Activated T-cell treated with anti-CD3 and anti-CD28 coated beads, Interleukin-2, amount 50 U/mL, for 48 hours (primary cell): ENCODE measurements at regions not wholly inside any gene's neighbourhood (a gene's known extent, or its start where the extent isn't known, plus 50 kb on each side); places are given as distances from the start of the nearest gene placed in this dataset.

Source experiments
- DNase-seq, 2 experiments: peaks; one replicate each; pipeline ENCODE4 v3.0.0-alpha.2; 2020

DNA sequence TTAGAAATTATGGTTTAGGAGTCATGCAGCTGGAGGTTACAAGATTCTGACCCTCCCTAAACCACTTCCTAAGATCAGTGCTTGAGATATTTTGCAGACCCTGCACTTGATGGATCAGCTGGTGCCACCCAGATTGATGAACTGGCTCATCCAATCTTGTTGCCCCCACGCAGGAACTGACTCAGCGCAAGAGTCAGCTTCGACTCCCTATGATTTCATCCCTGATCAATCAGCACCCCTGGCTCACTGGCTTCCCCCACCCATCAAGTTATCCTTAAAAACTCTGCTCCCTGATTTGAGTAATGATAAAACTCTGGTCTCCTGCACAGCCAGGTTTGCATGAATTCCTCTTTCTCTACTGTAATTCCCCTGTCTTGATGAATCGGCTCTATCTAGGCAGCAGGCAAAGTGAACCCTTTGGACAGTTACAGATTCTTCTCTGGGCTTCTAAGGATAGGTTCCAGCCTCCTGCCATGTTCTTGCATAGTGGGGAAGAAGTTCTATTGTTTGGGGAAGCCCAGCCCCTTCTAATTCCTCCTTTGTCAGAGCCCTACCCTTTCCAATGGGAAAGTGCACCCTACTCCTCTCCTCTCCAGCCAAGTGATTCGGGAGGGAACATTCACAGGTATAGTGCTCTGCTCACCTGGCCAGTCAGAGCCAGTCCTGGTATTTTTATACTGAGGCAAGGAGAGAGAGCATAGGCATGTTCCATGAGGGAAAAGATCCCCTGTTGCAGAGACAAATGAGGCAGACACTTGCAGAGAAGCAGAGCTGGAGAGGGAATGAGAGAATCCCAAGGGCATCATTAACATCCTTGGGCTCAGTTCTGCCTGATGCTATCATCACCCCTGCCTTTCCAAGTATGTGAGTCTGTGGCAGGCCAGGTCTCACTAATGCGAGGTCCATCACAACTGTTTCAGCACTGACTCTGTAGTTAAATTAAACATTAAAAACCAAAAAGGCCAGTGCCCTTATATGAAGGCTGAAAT, 224.4 kb upstream of the GALNT17 start:
- DNase-seq, result no peak

DNA sequence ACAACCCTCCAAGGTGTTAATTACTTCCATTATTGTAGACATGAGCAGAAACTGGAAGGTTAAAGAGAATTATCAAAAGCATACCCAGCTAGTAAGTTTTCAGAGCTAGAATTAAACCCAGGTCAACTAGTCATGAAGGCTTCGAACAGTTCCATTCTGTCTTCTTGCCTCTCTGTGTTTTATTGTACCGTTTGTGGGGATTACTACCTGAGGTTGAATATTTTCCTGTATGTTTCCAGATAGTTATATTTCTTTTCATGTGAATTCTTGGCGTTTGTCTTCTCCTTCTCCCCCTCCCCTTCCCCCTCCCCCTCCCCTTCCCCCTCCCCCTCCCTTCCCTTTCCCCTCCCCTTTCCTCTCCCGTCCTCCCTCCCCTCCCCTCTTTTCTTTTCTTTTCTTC, 218.0 kb upstream of the GALNT17 start:
- DNase-seq, result no peak

DNA sequence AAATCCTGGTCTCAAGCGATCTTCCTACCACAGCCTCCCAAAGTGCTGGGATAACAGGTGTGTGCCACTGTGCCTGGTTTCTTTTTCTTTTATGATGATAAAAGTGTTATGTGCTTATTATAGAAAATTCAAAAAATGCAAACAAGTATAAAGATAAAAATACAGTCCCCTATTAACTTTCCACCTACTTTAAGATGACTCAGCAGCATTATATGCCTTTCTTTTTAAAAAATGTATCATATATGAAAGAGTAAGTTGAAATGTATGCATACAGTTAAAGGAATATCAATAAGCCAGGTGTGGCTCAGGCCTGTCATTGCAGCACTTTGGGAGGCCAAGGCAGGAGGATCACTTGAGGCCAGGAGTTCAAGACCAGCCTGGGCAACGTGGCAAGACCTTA, 216.9 kb upstream of the GALNT17 start:
- DNase-seq, result no peak

DNA sequence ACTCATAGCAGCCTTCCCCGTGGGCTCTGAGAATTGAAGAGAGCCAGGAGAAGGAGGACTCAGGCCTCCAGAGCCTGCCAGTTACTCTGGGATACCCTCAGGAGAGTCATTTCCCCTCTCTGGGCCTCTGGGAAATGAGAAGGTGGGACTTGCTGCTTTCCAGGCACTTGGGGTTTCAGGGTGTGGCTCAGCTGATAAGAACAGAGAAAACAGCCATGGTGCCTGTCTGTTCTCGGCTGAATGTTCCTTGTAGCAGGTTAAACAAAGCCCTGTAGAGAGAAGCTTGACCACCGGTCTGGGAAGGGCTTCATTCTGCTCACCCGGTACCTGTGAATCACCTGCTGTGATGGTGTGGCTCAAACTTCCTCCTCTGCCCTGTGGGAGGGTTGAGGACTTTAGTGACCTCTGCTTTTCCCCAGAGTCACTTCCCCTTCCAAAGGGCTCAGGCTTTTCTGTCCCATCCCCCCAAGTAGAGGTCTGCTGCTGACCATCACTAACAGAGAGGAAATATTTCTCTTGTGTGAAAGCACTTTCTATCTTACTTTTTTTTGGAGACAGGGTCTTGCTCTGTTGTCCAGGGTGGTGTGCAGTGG, 212.4 kb upstream of the GALNT17 start:
- no peak for DNase-seq

DNA sequence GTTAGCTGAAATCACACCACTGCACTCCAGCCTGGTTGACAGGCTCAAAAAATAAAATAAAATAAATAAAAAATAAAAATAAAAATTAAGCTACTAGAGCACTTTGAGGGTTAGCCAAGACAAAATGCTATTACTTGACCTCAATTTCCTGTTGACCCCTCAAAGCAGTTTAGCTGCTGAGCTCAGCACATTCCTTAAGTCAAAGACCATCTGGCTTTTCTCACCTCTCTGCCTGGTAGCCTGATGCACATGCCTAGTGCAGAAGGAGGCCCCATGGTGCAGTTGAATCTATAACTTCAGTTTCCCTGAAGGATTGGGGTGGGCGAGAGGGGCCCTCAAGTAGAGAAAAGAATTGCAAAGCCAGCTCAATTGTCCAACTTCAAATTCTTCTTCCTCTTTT, 211.1 kb upstream of the GALNT17 start:
- no peak for DNase-seq

DNA sequence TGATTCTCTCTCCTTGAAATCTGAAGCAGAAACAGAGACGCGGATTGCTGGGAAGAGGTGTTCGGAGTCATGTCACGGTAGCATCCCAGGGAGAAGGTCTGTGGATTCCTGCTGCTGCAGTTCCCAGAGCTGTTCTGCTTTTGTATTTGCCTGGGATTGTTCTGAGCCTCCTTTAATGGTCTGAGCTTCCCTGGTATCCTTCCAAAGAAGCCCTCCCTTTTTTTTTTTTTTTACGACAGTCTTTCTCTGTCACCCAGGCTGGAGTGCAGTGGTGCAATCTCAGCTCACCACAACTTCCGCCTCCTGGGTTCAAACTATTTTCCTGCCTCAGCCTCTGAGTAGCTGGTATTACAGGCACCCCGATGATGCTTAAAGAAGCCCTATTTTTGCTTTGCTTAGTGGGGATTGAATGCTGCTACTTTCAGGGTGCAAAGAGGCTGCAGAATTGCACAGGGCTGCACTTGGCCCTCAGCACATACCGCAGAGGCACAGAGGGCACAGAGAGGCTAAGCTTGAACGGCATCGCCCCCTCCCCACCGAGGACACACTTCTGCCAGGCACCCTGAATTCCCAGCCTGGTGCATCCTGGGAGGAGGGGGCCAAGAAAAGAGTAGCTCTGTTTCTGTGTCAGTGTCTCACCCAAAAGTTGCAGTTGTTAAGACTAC, 208.6 kb upstream of the GALNT17 start:
- no peak for DNase-seq

DNA sequence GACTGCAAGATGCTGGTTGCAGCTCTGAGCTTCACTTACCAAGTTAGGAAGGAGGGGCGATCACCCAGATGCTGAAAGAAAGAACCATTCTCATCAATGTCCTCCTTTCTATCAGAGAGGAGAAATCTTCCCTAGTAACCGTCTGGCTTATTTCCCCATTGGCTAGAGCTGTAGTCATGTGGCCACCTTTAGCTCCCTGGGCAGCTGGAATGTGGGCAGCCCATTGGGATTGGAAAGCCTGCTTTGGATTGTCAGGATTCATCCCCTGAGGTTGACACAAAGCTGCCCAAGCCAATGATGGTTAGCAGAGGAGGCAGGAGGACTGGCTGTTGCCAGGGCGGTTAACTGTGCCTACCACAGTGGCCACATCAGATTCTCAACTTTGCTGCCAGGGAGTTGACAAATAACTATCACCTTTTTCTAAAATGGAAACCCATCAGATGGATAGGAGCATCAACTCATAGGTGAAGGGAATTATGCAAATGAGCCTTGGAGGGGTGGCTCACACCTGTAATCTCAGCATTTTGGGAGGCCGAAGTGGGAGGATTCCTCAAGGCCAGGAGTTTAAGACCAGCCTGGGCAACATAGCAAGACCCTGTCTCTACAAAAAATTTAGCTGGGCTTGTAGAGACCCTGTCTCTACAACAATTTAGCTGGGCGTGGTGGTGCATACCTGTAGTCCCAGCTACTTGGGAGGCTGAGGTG, 206.4 kb upstream of the GALNT17 start:
- no peak for DNase-seq

DNA sequence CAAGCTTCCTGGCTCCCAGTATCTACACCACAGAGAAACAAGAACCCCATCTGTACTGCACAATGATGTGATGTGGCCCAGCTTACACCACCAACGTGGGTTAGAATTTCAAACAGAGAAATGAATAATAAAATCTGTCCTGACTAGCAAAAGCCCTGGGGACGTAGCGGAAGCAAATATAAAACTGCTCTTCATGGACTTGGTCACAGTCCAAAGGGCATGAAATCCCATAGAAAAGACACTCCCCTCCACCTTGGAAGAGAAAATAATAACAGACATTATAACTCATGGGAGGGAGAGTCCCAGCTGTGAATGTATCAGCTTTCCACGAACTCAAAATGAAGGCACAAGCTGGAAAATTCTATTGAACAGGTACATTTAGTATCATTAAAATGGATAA, 205.3 kb upstream of the GALNT17 start:
- no peak for DNase-seq

DNA sequence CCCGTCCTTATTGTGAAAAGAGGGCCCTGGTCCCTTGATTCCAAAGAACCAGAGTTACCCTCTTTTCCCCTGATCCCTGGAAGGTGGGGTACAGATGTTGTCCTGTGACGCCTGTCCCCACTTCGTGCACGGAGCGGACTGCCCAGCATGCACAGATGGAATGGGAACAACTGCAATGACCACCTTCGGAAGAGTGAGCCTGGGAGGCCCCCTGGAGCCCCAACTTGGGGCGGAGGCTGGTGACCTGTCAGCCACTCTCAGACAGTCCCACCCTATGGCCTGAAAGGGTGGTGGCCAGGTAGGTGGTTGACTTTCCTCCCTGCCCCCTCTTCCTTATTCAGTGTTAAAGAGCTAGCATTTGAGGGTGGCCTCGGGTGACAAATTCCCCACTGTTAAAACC, 196.6 kb upstream of the GALNT17 start:
- DNase-seq, result no peak

DNA sequence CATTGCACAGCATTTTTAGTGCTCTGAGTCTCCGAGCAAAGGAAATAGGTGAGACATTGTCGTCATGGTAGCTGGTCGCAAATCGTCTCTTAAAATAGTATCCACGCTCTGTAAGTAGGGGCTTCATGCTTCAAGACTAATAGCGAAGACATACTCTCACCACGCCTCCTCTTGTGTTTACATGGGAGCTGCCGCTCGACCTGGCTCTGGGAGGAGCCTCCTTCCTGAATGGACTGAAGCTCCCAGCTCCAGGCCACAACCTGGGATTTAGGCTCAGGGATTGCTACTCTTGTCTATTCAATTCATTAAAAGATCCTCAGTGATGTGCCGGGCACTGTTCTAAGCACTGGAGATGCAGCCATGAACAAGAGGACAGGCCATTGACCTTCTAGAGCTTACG, 196.1 kb upstream of the GALNT17 start:
- no peak for DNase-seq

DNA sequence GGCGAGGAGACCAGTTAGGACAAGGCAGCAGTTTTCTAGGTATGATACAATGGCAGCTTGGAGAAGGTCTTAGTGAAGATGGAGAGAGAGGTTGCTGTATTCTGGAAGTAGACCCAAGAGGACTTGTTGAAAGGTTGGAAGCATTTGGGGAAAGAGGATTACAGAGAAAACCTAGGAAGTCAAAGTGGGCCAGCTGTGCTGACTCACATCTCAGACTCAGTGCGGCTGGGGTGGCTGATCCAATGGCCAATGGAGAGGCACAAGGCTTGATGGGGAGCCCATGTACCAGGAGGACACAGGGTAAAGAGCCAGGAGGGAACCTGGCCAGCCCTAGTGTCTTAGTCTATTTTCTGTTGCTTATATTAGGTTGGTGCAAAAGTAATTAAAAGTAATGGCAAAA, 194.5 kb upstream of the GALNT17 start:
- DNase-seq, result no peak

DNA sequence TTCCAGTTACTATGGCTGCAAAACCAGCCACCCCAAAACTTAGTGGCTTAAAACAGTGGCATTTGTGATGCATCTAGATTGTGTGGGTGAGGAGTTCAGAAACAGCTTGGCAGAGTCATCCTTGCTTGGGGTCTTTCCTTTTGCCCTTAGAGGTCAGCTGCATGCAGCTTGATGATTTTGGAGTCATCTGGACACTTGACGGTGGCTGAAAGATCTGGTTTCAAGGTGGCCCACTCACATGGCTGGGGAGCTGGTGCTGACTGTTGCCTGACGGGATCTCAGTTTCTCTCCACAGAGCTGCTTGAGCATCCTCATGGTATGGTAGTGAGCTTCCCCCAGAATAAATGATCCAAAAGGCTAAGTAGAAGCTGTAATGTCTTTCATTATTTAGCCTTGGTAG, 191.3 kb upstream of the GALNT17 start:
- no peak for DNase-seq

DNA sequence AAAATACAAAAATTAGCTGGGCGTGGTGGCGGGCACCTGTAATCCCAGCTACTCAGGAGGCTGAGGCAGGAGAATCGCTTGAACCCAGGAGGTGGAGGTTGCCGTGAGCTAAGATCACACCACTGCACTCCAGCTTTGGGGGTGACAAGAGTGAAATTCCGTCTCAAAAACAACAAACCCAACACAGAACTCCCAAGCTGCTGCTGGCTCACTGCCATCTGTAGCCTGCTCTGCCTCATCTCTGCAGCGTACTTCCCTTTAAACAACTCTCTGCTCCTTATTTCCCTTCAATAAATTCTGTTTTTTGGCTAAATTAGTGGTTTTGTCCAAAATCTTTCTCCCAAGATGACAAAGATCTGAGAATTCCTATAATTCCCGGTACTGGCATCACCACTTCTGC, 189.2 kb upstream of the GALNT17 start:
- no peak for DNase-seq

DNA sequence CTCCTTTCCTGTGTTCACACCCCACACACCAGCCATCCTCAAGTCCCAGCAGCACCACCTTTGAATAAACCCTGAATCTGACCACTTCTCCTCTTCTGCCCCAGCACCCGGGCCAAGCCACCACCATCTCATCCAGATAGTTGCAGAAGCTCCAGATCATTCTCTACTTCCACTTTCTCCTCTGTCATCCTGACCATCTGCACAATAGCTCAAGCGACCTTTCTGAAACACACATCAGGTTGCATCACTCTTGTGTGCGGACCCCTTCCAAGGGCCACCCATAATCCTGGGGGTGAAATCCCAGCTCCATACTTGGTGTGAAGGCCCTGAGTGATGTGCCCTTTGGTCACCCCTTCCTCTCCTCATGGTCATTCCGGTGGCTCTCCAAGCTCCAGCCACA, 187.4 kb upstream of the GALNT17 start:
- no peak for DNase-seq

DNA sequence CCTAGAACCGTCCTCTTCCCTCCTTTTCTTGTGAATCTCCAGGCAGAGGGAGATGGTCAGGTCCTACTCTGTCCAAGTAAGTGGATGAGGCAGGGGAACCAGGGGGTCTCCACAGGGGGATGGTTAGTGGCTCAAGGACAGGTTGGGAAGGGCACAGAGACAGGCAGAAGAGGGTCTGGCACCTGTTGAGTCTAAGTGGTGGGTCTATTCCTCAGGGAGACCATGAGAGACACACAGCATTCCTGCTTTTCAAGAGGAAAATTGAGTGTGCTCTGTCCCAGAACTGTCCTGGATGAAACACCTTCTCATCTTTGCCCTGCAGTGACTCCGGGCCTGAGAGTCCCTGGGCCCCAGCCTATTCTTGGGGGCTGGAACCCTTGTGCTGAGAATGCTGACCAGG, 184.8 kb upstream of the GALNT17 start:
- no peak for DNase-seq

DNA sequence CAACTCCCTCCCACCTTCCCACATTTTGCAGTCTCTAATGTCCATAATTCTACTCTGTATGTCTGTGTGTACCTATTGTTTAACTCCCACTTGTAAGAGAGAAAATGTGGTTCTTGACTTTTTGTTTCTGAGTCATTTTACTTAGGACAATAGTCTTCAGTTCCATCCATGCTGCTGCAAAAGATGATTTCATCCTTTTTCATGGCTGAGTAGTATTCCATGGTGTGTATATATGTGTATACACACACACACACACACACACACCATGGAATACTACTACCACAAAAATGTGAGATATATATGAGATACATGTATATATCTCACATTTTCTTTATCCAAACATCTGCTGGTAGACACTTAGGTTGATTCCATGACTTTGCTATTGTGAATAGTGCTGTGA, 182.1 kb upstream of the GALNT17 start:
- DNase-seq, result no peak

DNA sequence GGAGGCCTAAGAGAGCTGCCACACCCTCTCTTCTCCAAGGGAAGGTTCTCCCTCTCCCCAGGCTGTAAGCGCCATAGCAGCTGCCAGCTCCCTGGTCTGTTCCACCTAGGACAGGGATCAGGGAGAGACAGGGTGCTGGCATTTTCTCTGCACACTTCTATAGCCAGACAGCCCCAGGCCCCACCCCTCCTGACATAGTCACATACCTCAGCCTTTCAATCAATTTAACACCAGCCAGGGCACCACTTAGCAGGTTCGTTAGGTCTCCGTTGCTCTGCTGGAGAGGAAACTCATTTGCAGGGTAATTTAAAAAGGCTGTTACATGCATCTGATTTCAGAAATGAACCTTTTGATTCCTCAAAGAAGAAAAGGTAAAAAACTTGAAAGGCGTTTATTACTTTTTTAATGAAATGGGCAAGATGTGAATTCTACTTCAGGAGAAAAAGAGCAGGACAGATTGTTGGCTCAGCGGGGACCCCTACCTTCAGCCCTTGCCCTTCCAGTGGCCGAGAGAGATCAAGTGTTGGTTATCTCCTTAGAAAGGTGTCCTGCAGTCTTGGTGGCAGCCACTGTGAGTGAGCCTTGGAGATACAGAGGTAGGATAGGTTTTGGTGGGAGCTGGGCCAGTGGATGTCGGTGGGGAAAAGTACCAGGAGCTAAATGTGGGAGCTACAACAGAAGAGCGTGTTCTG, 180.5 kb upstream of the GALNT17 start:
- DNase-seq, result no peak

DNA sequence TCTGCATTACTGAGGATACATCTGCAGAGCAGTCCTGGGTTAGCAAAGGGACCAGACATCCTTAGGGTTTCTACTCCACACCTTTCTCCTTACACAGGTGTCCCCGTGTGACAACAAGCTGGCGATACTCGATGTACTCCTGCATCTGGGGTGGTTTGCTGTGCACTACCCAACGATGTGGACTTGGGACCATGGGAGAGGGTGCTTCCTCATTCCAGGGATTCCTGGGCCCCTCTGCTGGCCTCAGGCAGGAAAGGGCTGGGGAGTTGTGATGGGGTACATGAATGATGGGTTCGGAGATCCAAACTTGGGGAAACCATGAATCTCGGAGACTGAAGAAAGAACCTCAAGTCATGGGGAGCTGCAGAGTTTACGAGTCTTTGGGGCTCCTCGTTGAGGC, 179.6 kb upstream of the GALNT17 start:
- DNase-seq, result no peak

DNA sequence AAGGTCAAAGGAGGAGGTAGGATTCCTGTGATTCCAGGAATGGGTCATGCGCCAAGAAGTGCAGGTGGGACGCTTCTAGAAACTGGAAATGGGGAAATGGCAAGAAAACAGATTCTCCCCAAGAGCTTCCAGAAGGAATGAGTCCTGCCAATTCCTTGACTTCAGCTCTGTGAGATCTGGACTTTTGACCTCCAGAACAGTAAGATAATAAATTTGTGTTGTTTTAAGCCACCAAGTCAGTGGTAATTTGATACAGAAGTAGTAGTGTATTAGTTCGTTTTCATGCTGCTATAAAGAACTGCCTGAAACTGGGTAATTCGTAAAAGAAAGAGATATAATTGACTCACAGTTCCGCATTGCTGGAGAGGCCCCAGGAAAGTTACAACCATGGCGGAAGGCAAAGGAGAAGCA, 178.6 kb upstream of the GALNT17 start:
- no peak for DNase-seq

DNA sequence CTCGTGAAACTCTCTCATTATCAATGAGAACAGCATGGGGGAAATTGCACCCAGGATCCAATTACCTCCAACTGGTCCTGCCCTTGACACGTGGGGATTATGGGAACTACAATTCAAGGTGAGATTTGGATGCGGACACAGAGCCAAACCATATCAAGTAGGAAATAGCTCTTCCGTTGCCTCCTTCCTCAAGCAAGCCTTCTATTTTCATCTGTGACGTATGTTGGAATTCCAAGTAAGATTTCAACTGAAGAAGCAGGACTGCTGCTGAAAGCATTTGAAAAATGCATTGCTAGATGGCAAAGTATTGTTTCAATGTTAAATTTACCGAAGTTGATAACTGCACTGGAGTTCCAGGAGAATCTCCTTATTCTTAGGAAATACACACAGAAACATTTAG, 178.1 kb upstream of the GALNT17 start:
- DNase-seq, result no peak

DNA sequence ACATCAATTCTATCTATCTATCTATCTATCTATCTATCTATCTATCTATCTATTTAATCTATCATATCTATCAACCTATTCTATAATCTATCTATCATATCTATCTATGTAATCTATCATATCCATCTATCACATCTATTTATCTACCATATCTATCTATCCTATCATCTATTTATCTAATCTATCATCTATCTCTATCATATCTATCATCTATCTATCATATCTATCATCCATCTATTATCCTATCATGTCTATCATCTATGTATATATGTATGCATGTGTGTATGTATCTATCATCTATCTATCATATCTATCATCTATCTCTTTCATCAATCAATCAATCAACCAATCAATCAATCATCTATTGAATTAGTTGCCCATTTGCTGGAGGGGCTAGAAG, 159.3 kb upstream of the GALNT17 start:
- DNase-seq, result no peak

DNA sequence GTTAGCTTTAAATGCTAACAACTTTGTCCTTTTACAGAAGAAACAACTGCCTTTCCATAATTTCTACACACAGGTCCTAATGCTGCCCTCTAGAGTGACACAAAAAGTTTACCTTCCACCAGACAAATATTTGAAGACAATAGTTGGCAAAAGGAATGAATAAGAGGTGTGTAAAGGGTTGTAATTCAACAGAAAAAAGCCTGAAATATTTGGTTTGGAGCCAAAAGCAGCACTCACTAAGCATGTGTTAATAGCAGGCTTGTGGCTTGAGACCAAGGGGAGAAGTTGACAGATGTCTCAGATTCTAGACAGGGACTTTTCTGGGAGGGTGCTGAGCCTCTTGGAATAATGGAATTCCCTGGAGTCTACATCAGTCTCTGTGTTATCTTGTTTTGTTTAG, 156.2 kb upstream of the GALNT17 start:
- DNase-seq, result no peak

DNA sequence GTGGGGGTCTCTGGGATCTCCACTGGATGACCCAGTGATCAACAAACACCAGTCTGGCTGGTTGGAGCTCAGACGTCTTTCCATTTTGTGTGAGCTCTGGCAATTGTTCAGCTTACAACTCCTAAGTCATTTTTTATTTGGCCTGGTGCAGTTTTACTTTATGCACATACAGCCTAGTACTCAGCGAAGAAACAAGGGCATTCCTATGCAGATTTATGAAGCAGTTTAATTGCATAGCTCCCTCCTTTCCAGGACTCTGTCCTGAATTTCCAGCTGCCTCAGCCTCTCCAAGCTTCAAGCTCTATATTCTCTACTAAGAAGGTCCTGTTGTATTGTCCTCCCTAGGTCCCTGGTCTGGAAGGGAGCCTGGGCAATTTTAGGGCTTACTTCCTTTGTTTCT, 145.6 kb upstream of the GALNT17 start:
- no peak for DNase-seq
